ENCODE measurements at regions not wholly inside any gene's neighbourhood (a gene's known extent, or its start where the extent isn't known, plus 50 kb on each side); places are given as distances from the start of the nearest gene placed in this dataset.

- intact Hi-C loops (cut with micrococcal nuclease), result no loop called here
Measured at GRCh38 chr2:103809941-103810441, 1043.9 kb upstream of the POU3F3 start.

GRCh38 chr2:103810875-103811274 lies 1043.0 kb upstream of the POU3F3 start:
- intact Hi-C loops (cut with micrococcal nuclease), result no loop called here

DNA sequence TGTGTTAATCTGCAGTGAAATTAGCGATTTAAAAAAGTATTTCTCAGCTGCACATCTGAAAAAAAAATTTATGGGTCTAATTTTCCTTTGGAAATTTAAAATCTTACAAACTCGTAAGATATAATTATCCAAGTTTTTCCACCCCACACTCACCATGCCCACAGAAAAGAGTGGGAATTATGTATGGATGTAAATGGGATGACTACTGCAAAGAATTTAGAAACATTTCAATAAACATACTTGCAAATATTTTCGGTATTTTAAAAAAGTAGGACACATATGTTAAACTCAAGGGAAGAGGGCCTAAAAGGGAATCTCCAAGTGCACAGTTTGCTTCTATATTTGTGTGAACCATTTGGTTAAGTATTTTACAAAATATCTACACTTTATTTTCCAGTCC lies 1039.9 kb upstream of the POU3F3 start:
- intact Hi-C loops (cut with micrococcal nuclease), result no loop called here

- intact Hi-C loops (cut with micrococcal nuclease), result no loop called here
Measured at GRCh38 chr2:103815731-103816130, 1038.2 kb upstream of the POU3F3 start.

DNA sequence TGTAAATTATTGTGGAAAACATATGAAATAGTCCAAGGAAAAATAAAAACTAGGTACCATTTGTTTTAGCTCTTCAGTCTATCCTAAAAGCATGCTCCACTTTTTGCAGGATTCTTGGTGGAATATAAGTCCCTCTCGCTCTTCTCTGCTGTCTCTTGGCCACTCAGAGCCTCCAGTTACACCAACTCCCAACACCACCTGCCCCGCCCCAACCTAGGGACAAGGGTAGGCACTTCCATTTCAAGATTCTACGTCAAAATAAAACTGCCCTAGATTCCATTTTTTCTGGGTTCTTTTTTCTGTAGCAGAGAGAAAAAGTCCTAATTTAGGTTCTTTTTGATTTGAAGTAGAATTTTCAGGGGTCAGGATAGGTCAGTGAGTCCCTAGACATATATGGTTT lies 1036.2 kb upstream of the POU3F3 start:
- intact Hi-C loops (cut with micrococcal nuclease), result no loop called here

DNA sequence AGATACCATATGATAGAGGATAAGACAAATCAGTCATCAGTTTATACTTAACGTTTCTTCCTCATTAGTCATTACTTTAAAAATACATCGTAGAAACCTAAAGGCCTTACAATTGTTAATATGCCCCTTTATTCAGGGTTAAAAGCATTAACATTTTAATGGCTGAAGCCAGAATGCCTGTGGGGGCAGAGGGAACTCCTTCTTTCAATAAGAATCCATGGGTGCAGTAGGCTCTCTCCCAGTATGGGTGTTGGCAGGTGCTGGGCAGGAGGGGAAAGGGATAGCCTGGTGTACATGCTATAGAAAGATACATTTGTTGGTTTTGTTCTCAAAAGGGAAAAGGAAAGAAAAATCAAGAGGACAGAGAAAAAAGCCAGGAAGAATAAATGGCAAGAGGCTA lies 1035.7 kb upstream of the POU3F3 start:
- intact Hi-C loops (cut with micrococcal nuclease), result no loop called here

DNA sequence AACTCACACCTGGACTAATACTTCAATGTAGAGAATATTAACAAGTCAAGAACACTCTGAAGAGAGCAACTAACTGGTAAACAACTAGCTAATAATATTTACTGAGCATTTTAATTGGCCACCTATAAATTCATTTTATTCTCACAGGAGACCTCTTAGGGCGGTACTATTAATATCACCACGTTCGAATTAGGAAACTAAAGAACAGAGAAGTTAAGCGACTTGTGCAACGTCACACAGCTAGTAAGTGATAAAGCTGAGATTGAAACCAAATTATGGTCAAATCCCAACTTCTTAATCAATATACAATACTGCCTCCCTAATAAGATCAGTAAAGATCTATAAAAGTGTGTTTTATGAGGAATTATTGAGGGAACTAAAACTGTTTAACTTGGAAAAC lies 1034.3 kb upstream of the POU3F3 start:
- intact Hi-C loops (cut with micrococcal nuclease), result no loop called here

GRCh38 chr2:103823847-103824246 lies 1030.1 kb upstream of the POU3F3 start:
- intact Hi-C loops (cut with micrococcal nuclease), result no loop called here

DNA sequence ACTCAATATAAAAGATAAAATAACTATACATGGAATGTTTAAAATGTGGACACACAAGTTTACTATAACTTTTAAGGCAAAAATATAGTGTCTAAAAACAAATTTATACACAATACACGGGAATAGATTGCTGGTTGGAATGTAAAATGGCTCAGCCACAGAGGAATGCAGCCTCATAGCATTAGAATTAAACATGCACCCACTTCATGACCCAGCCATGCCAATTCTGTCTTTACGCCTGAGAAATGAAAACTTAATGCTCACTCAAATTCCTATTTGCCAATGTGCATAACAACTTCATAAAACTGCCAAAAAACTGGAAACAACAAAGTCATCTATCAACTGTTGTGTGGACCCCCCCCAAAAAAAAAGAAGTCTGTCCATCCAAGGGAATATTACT lies 1006.6 kb upstream of the POU3F3 start:
- intact Hi-C loops (cut with micrococcal nuclease), result no loop called here

- intact Hi-C loops (cut with micrococcal nuclease), result no loop called here
Measured at GRCh38 chr2:103859238-103859637, 994.7 kb upstream of the POU3F3 start.

GRCh38 chr2:103860016-103860415 lies 993.9 kb upstream of the POU3F3 start:
- intact Hi-C loops (cut with micrococcal nuclease), result no loop called here

DNA sequence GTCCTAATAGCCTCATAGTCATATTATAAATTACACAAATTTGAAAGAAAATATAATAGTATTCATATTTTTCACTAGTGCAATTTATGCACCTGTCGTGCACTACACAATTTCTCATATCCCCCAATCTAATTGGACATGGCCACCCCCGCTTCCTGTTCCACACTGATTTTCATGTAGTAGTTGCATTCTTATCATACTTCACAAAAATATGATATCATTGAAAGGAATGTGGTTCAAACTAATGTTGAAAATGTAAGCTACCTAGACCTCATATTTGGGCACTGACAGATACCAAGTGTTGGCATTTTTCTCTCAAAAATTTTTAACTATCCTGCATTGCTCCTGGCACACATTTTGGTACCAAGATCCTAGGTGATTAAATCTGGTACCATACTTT lies 985.5 kb upstream of the POU3F3 start:
- intact Hi-C loops (cut with micrococcal nuclease), result no loop called here

DNA sequence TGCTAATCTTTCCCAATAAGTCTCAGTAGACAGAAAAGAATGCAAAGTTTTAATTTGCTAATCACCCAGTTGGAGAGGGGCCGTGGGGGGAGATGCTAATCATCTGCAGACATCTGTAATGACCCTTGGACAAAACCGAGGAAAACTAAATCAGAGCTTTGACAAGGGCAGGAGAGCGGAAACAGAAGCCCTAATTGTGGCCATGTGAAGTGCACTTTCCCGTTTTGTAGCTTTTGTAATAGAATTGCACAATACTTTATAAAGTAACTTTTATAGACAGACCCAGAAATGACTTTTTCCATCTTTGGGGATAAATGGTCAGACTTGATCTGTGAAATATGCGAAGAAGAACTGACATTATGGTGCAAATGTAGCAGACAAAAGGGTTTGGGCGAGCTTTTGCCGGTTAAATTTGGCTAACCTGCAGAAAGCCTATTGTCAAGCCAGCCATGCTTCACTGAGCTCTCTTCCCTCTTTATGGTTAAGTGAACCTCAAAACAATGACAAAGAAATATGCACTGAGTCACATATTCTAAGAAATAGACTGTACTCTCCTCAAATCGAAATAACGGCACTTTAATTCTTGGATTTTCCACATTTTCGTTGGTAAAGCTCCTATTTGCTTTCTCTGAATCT lies 980.1 kb upstream of the POU3F3 start:
- intact Hi-C loops (cut with micrococcal nuclease), result no loop called here

DNA sequence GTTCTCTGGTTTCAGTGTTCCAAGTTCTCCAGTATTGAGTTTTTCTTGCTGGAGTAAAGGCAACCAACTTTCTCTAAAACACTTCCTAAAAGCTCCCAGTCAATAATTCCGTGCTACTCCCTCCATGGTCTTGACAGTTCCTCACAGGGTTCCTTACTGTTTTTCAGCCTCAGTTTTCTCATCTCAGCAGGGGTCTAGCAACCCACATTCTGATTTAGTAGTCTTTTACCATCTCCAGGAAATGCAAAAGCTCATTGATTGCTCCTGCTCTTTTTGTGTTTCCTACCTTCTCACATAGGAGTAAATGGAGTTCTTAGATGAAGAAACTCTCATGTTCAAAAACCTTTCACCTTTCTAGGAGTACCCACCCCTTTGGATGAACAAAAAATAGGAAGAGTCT lies 978.8 kb upstream of the POU3F3 start:
- intact Hi-C loops (cut with micrococcal nuclease), result no loop called here

DNA sequence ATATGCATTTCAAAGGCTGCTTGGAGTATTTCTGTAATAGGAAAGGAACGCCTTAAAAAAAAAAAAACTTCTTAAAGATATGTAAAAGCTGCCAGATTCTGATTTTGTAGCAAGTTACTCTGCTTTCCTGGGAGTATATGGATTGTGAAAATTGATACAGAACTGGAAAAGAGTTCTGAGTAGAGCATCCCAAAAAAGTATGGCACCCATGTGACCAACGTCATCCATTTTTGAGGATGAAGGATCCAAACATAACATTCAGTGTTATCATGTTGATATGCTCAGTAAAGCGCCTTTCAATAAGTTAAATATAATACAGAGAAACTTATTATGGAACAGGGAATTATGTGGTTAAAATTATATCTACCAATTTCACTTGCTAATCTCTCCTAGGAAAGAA lies 978.4 kb upstream of the POU3F3 start:
- intact Hi-C loops (cut with micrococcal nuclease), result no loop called here

DNA sequence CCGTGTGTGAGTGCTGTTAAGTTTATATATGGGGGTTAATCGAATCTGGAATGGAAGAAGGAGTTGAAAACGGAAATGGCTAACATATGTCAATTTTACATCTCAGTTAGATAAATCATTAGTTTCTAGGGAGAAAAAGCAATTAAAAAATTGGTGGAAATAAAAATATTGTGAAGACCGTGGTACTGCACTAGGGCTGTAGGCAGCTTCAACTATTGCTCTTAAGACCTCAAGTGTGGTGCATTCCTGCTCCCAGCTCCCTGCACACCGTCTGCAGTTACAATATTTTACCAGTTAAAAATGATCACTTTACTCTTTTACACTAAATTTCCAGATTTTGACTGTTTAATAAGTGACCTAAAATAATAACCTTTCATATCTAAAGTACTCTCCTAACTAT lies 977.3 kb upstream of the POU3F3 start:
- intact Hi-C loops (cut with micrococcal nuclease), result no loop called here

DNA sequence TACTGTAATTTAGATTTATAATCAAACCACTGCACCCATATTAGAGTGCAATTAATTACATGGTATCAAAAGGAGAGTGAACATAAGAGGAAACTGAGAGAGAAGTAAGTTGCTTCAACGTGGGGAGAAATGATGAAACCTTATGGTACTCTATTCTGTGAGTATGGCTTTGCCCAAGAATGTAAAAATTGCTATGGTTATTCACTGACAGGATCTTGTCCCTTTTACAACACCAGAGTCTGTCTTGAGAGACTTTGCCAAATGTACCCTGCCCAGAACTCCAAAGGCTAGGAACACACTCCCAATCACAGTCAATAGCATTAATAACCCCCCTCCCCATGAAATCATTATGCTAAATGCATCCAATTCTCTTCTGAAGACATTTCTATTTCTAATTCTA lies 974.8 kb upstream of the POU3F3 start:
- intact Hi-C loops (cut with micrococcal nuclease), result no loop called here

DNA sequence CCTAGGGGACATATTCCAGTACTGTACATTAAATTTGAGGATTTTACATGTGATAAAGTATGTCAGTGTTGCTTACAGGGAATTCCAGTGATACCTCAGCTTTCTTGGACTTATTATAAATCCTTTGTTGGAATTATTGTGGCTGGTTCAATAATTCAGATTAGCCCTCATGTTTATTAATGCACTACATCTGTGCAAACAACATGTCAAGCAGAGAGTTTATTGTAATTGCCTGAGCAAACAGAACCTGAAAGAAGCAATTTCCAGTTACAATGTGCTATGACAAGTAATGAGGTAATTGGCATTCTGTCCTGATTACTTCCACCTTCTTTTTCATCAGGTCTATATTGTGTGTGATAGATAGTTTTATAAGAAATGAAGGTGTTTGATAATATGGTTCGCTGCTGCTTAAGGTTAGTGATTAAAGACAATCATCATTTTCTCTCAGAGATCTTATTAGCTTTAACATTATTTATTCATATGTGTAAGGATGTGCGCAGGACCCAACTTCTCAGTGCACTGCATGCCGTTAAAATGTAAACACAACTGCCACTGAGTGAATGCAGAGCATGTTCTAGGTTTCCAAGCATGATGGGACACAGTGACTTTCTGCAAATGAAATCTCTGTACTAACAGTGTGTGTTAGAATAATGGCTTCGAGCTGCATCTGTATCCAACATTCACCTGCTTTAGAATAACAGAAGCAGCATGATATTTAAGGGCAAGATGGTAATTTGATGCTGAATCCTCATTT lies 973.7 kb upstream of the POU3F3 start:
- intact Hi-C loops (cut with micrococcal nuclease), result no loop called here

DNA sequence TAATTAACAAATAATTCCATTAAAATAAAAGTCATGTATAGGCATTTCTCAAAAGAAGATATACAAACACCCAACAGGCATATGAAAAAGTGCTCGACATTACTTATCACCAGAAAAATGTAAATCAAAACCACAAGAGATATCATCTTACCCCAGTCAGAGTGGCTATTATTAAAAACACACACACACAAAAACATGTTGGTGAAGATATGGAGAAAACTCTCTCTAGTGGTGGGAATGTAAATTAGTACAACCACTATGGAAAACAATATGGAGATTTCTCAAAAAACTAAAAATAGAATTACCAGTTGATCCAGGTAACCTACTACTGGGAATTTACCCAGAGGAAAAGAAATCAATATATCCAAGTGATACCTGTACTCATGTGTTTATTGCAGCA lies 966.3 kb upstream of the POU3F3 start:
- intact Hi-C loops (cut with micrococcal nuclease), result no loop called here

GRCh38 chr2:103896182-103896581 lies 957.7 kb upstream of the POU3F3 start:
- intact Hi-C loops (cut with micrococcal nuclease), result no loop called here

DNA sequence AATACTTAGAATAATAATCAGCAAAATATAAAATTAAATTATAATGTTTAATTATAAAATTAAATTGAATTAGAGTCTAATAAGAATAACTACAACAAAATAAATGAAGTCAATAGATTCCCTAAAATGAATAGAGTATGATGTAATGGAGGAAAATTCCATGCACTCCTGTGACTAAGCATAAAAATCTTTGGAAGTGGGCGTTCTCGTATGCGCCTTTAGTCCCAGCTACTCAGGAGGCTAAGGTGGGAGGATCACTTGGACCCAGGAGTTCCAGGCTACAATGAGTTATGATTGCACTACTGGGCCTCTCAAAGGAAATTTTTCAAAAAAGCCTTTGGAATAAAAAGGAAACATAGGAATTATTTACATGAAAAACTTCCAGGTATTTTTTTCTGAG lies 955.4 kb upstream of the POU3F3 start:
- intact Hi-C loops (cut with micrococcal nuclease), result no loop called here

GRCh38 chr2:103902347-103902746 lies 951.6 kb upstream of the POU3F3 start:
- intact Hi-C loops (cut with micrococcal nuclease), result no loop called here

GRCh38 chr2:103921161-103921560 lies 932.8 kb upstream of the POU3F3 start:
- intact Hi-C loops (cut with micrococcal nuclease), result no loop called here
